ENCODE measurements at regions not wholly inside any gene's neighbourhood (a gene's known extent, or its start where the extent isn't known, plus 50 kb on each side); places are given as distances from the start of the nearest gene placed in this dataset.

GRCh38 chr4:141801558-141801957 is 165.2 kb downstream of the IL15 start:
- intact Hi-C loops (cut with micrococcal nuclease; ENCODE audit: unreplicated experiment): no loop called here
- Histone ChIP-seq H2AFZ (ENCODE audit: low read length) (no peak overlapping the region), H3K36me3 (replicated peaks in 1 of 2; ENCODE audit: control insufficient read depth in 1 of 2, insufficient read depth in 2 of 2, low read length in 2 of 2) (no peaks in the 10 kb centered on the region), H3K9ac (ENCODE audit: insufficient read depth, low read depth, low read length) (no peak overlapping the region), H3K27me3 (ENCODE audit: control insufficient read depth in 1 of 2, insufficient read depth in 2 of 2, low read length in 2 of 2) (no peaks in the 10 kb centered on the region), H3K79me2 (ENCODE audit: insufficient read depth, low read length) (no peaks in the 10 kb centered on the region), H3K4me1 (ENCODE audit: insufficient read depth, low read length) (no peaks in the 10 kb centered on the region), H4K20me1 (ENCODE audit: insufficient read depth, low read length) (no peaks in the 10 kb centered on the region), H3K4me2 (ENCODE audit: low read depth, low read length) (no peak overlapping the region), H3K4me3 (replicated peaks in 1 of 3; ENCODE audit: insufficient read depth in 1 of 3, low read depth in 2 of 3, low read length in 3 of 3) (no peak overlapping the region), H3K9me3 (ENCODE audit: low read length) (no peaks in the 10 kb centered on the region), H3K27ac (ENCODE audit: extremely low read length, insufficient read depth, low read length) (no peak overlapping the region)
- FAIRE-seq (no peak), DNase-seq (ENCODE audit: low spot score) (no peak), ATAC-seq (no peak)
- ChIA-PET POLR2A (no interaction called here), CTCF (ENCODE audit: low intra/inter-chr PET ratio, low total read pairs) (no interaction called here)
- no peak for TF ChIP-seq ZNF747 (CRISPR knock-in tag; IDR thresholded peaks at IDR 0.05; ENCODE audit: borderline replicate concordance)
- TF ChIP-seq TMF1 (CRISPR knock-in tag; IDR thresholded peaks at IDR 0.05; ENCODE audit: low read depth): no peak
- no peak for TF ChIP-seq ZGPAT (CRISPR knock-in tag; IDR thresholded peaks at IDR 0.05)
- no peak for TF ChIP-seq FOXK2 (IDR thresholded peaks at IDR 0.05)
- no peak for TF ChIP-seq SMARCE1 (IDR thresholded peaks at IDR 0.05; ENCODE audit: borderline replicate concordance)
- TF ChIP-seq HNRNPH1 (optimal IDR thresholded peaks at IDR 0.05; ENCODE audit: low read depth, low read length): no peak
- TF ChIP-seq ZNF160 (CRISPR knock-in tag; IDR thresholded peaks at IDR 0.05): no peak
- no peak for TF ChIP-seq ZNF850 (CRISPR knock-in tag; conservative IDR thresholded peaks at IDR 0.05)
- no peak for TF ChIP-seq SALL1 (CRISPR knock-in tag; IDR thresholded peaks at IDR 0.05)
- TF ChIP-seq REXO4 (CRISPR knock-in tag; IDR thresholded peaks at IDR 0.05; ENCODE audit: borderline replicate concordance): no peak
- no peak for TF ChIP-seq GATAD1 (CRISPR knock-in tag; IDR thresholded peaks at IDR 0.05)
- no peak for TF ChIP-seq DMAP1 (CRISPR knock-in tag; IDR thresholded peaks at IDR 0.05)
- TF ChIP-seq GRHL1 (CRISPR knock-in tag; conservative IDR thresholded peaks at IDR 0.05): no peak
- WGBS (ENCODE audit: low lambda C conversion rate): 3% methylated on average over 3 of the region's 3 CpGs
- no TSS peak for BruUV-seq (replicated peaks)
- in situ Hi-C loops (cut with HindIII; ENCODE audit: extremely low pct_ligation_motif_present, low pct_unique_long_range_greater_than_20kb): no loop called here
